Sigmoid colon (tissue), 6 donors: ENCODE measurements at regions not wholly inside any gene's neighbourhood (a gene's known extent, or its start where the extent isn't known, plus 50 kb on each side); places are given as distances from the start of the nearest gene placed in this dataset.

Experiments used
- DNase-seq: peaks from one replicate; pipeline ENCODE4 v3.0.0-alpha.2; 2019
- H3K27ac ChIP-seq, 4 donors: fragments of 200-600 bp; sonication (generic); one replicate each; pipeline ENCODE4 v1.5.1; 2016 to 2019; ENCODE audit warnings: mild to moderate bottlenecking in 1 of 4
- H3K27me3 ChIP-seq, 3 donors: fragments of 200-600 bp; sonication (generic); one replicate each; pipeline ENCODE4 v1.5.1; 2019; ENCODE audit warnings: mild to moderate bottlenecking in 1 of 3
- H3K36me3 ChIP-seq, 4 donors: fragments of 200-600 bp; sonication (generic); one replicate each; pipeline ENCODE4 v1.5.1; 2016 to 2019
- H3K4me1 ChIP-seq, 4 donors: fragments of 200-600 bp; sonication (generic); one replicate each; pipeline ENCODE4 v1.5.1; 2017 to 2019
- H3K4me3 ChIP-seq, 4 donors: fragments of 200-600 bp; sonication (generic); one replicate each; pipeline ENCODE4 v1.5.1; 2017 to 2019; ENCODE audit warnings: mild to moderate bottlenecking in 2 of 4, moderate library complexity in 1 of 4
- H3K9me3 ChIP-seq, 4 donors: fragments of 200-600 bp in 3 of 4; sonication (generic) in 3 of 4; one replicate each; pipeline versions ENCODE4 v1.5.1 to v1.6.1; 2013 to 2019
- CTCF ChIP-seq, 4 experiments: fragments of 450-650 bp in 3 of 4; fragments of 200-600 bp in 1 of 4; IDR thresholded peaks; one replicate each; pipeline ENCODE4 v1.5.1; 2016 to 2019; ENCODE audit warnings: antibody characterized with exemption in 4 of 4, mild to moderate bottlenecking in 3 of 4, moderate library complexity in 2 of 4
- EP300 ChIP-seq, 4 donors: sonication (generic); formaldehyde crosslinking; IDR thresholded peaks; one replicate each; pipeline ENCODE4 v1.6.1; 2017; ENCODE audit warnings: antibody characterized with exemption in 4 of 4
- POLR2A ChIP-seq, 2 donors: fragments of 450-650 bp; IDR thresholded peaks; one replicate each; pipeline ENCODE4 v1.6.1; 2016; ENCODE audit warnings: antibody characterized with exemption in 2 of 2, mild to moderate bottlenecking in 2 of 2, moderate library complexity in 2 of 2
- POLR2AphosphoS5 ChIP-seq, 4 donors: sonication (generic); formaldehyde crosslinking; IDR thresholded peaks; one replicate each; pipeline ENCODE4 v1.6.1; 2017; ENCODE audit warnings: antibody characterized with exemption in 4 of 4
- WGBS, 2 donors: extraction: QIAGEN DNeasy Blood & Tissue Kit; methylation state at CpG; one replicate each; pipeline ENCODE4 v1.1.7; 2013; 5-methylcytosine and 5-hydroxymethylcytosine counted together
- intact Hi-C: fragments of 100-400 bp; cut with DNase I; formaldehyde crosslinking; loops from one replicate; pipeline ENCODE4 v1.15.1; 2023
- donor health status: healthy with polysubstance abuse.
- donor health status: healthy.

DNA sequence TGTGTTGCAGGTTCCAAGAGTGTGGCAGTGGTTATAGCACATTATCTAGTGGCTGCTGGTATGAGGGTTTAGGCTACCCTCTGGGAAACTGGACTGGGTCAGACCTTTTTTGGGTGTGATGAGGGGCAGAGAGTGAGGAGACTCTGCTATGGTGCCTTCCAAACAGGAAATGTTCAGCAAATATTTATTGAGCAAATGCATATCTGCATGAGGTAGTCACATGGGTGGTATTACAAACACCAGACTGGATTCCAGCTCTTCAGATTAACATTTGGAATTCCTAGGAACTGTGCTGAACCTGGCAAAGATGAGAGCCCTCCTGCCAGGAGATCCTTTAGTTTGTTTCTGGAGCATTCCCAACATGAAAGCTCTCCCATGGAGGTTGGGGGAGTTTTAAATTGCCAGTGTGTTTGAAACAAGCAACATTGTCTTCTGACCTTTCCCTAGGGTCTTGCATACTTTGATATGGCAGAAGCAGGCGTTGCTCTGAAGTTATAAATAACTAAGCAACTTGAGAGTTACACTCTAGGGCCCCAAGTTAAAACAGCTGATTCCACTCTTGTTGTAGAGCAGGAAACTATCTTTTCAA lies 341.2 kb upstream of the C2CD4B start:
- H3K36me3 ChIP-seq = no peaks in the 10 kb centered on the region
- no peak for TF ChIP-seq CTCF (IDR thresholded peaks at IDR 0.05)
- TF ChIP-seq POLR2AphosphoS5 (IDR thresholded peaks at IDR 0.05) = no peak
- no peak for TF ChIP-seq POLR2A (IDR thresholded peaks at IDR 0.05)
- TF ChIP-seq EP300 (IDR thresholded peaks at IDR 0.05) = no peak
- DNase-seq = no peak
- intact Hi-C loops = no loop called here
- H3K4me3 ChIP-seq = no peak overlapping the region
- H3K9me3 ChIP-seq = no peaks in the 10 kb centered on the region
- 15 to 54% methylated on average over 1 of the region's 1 CpG for WGBS, 2 donors
- H3K27ac ChIP-seq = peak overlapping the region; percentile 4 to 58 (median 46)
- no peaks in the 10 kb centered on the region for H3K27me3 ChIP-seq
- peaks cover 0 to 46% (median 39%) of the 10 kb centered on the region in 4 donors for H3K4me1 ChIP-seq

- intact Hi-C loops = no loop called here
- Histone ChIP-seq H3K9me3 (no peaks in the 10 kb centered on the region), H3K4me3 (no peak overlapping the region), H3K4me1 (peaks cover 0 to 27% (median 23%) of the 10 kb centered on the region in 4 donors), H3K36me3 (no peaks in the 10 kb centered on the region), H3K27ac (no peak overlapping the region), H3K27me3 (no peaks in the 10 kb centered on the region)
- 91 to 93% methylated on average over 12 of the region's 12 CpGs for WGBS, 2 donors
- no peak for DNase-seq
- TF ChIP-seq POLR2A (IDR thresholded peaks at IDR 0.05) (no peak), POLR2AphosphoS5 (IDR thresholded peaks at IDR 0.05) (no peak), CTCF (IDR thresholded peaks at IDR 0.05) (no peak), EP300 (IDR thresholded peaks at IDR 0.05) (no peak)
Observed at GRCh38 chr15:62509395-62509958, 344.4 kb upstream of the C2CD4B start.

DNA sequence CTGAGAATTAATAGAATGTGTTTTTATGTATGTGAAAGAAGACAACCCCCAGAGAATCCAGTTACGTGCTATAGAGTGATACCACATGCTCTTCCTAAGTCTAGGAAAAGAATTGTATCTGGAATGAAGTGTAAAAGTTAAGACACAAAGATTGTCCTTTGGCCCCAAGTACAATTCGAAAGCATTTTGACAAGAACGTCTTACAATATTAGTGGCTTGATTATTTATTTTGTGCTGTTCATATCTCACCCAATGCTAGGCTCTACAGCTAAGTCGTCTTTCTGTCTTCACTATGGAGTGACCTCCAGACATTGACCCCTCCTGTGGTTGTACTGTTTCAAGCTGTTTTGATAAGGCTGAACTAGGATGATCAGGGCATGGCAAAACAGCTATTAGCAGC lies 345.7 kb upstream of the C2CD4B start:
- peaks cover 0 to 22% (median 14%) of the 10 kb centered on the region in 4 donors for H3K4me1 ChIP-seq
- 96% methylated on average over 4 of the region's 4 CpGs for WGBS, 2 donors
- no peak for DNase-seq
- TF ChIP-seq POLR2A (IDR thresholded peaks at IDR 0.05) = no peak
- no peak for TF ChIP-seq EP300 (IDR thresholded peaks at IDR 0.05)
- no peak for TF ChIP-seq POLR2AphosphoS5 (IDR thresholded peaks at IDR 0.05)
- TF ChIP-seq CTCF (IDR thresholded peaks at IDR 0.05) = no peak
- H3K27ac ChIP-seq = no peak overlapping the region
- intact Hi-C loops = no loop called here
- no peak overlapping the region for H3K4me3 ChIP-seq
- H3K27me3 ChIP-seq = no peaks in the 10 kb centered on the region
- H3K9me3 ChIP-seq = no peaks in the 10 kb centered on the region
- no peaks in the 10 kb centered on the region for H3K36me3 ChIP-seq

GRCh38 chr15:62512904-62513303 lies 347.8 kb upstream of the C2CD4B start:
- H3K4me3 ChIP-seq = no peak overlapping the region
- no peaks in the 10 kb centered on the region for H3K27me3 ChIP-seq
- H3K27ac ChIP-seq = no peak overlapping the region
- intact Hi-C loops = no loop called here
- WGBS, 2 donors = 87 to 94% methylated on average over 1 of the region's 1 CpG
- peaks cover 0 to 13% (median 3%) of the 10 kb centered on the region in 4 donors for H3K4me1 ChIP-seq
- DNase-seq = no peak
- H3K9me3 ChIP-seq = no peaks in the 10 kb centered on the region
- TF ChIP-seq POLR2AphosphoS5 (IDR thresholded peaks at IDR 0.05) (no peak), EP300 (IDR thresholded peaks at IDR 0.05) (no peak), CTCF (IDR thresholded peaks at IDR 0.05) (no peak), POLR2A (IDR thresholded peaks at IDR 0.05) (no peak)
- H3K36me3 ChIP-seq = no peaks in the 10 kb centered on the region

- 81 to 85% methylated on average over 4 of the region's 4 CpGs for WGBS, 2 donors
- intact Hi-C loops = no loop called here
- no peak for DNase-seq
- no peak overlapping the region for H3K4me3 ChIP-seq
- H3K36me3 ChIP-seq = no peaks in the 10 kb centered on the region
- no peak for TF ChIP-seq EP300 (IDR thresholded peaks at IDR 0.05)
- TF ChIP-seq POLR2AphosphoS5 (IDR thresholded peaks at IDR 0.05) = no peak
- no peak for TF ChIP-seq POLR2A (IDR thresholded peaks at IDR 0.05)
- TF ChIP-seq CTCF (IDR thresholded peaks at IDR 0.05) = no peak
- peaks cover 0 to 13% (median 3%) of the 10 kb centered on the region in 4 donors for H3K4me1 ChIP-seq
- H3K27ac ChIP-seq = no peak overlapping the region
- H3K27me3 ChIP-seq = no peaks in the 10 kb centered on the region
- H3K9me3 ChIP-seq = no peaks in the 10 kb centered on the region
Observed at GRCh38 chr15:62513893-62514292, 348.8 kb upstream of the C2CD4B start.
